Dermis microvascular lymphatic vessel endothelial cell (primary cell): ENCODE measurements at regions not wholly inside any gene's neighbourhood (a gene's known extent, or its start where the extent isn't known, plus 50 kb on each side); places are given as distances from the start of the nearest gene placed in this dataset.

Source experiments
- DNase-seq, 2 donors: peaks; one replicate each; pipeline versions ENCODE4 v3.0.0 to v3.0.0-alpha.2; 2010; ENCODE audit warnings: low read depth in 2 of 2

GRCh38 chr10:124346831-124347230 lies 71.9 kb downstream of the OAT start:
- DNase-seq = no peak

- no peak for DNase-seq
Measured at GRCh38 chr10:124345521-124345920, 73.2 kb downstream of the OAT start.

GRCh38 chr10:124344931-124345330 lies 73.8 kb downstream of the OAT start:
- DNase-seq = no peak

- no peak for DNase-seq
Measured at GRCh38 chr10:124344266-124344590, 74.5 kb downstream of the OAT start.

GRCh38 chr10:124343351-124344265 lies 75.1 kb downstream of the OAT start:
- DNase-seq = no peak

GRCh38 chr10:124342821-124343170 lies 75.9 kb downstream of the OAT start:
- DNase-seq = no peak

- no peak for DNase-seq
Measured at GRCh38 chr10:124342136-124342820, 76.4 kb downstream of the OAT start.

- no peak for DNase-seq
Measured at GRCh38 chr10:124341768-124342135, 77.0 kb downstream of the OAT start.

GRCh38 chr10:124340033-124340760 lies 78.5 kb downstream of the OAT start:
- peak in 1 of 2 donors; percentile 16 for DNase-seq

- DNase-seq = no peak
Measured at GRCh38 chr10:124339119-124340032, 79.3 kb downstream of the OAT start.

GRCh38 chr10:124338276-124338925 lies 80.3 kb downstream of the OAT start:
- DNase-seq = no peak

GRCh38 chr10:124336186-124336585 lies 82.5 kb downstream of the OAT start:
- no peak for DNase-seq

- DNase-seq = no peak
Measured at GRCh38 chr10:124333931-124334330, 84.8 kb downstream of the OAT start.

GRCh38 chr10:124332426-124332825 lies 86.3 kb downstream of the OAT start:
- DNase-seq = no peak

- no peak for DNase-seq
Measured at GRCh38 chr10:124329941-124330340, 88.8 kb downstream of the OAT start.

- DNase-seq = no peak
Measured at GRCh38 chr10:124329362-124329761, 89.4 kb downstream of the OAT start.

- no peak for DNase-seq
Measured at GRCh38 chr10:124328477-124329220, 90.1 kb downstream of the OAT start.

GRCh38 chr10:124325998-124326636 lies 92.6 kb downstream of the OAT start:
- no peak for DNase-seq

GRCh38 chr10:124325633-124325914 lies 93.1 kb downstream of the OAT start:
- DNase-seq = no peak
